CD4-positive, alpha-beta T cell treated with Interleukin-6 at 100 ng/mL for 8 hours (primary cell): ENCODE measurements at regions not wholly inside any gene's neighbourhood (a gene's known extent, or its start where the extent isn't known, plus 50 kb on each side); places are given as distances from the start of the nearest gene placed in this dataset.
"Not testable (repeated sequence)": the region's sequence is repeated elsewhere in the genome, so short reads cannot be mapped to it uniquely, and the experiment has no call there.

Experiments
- DNase-seq: peaks from one replicate; pipeline ENCODE4 v3.0.0-alpha.2; 2020; ENCODE audit warnings: mixed read lengths, low spot score

GRCh38 chr3:187852842-187853730, 107.8 kb upstream of the BCL6 start:
- DNase-seq, result no peak

- DNase-seq, result no peak
Measured at GRCh38 chr3:187855131-187855530, 109.9 kb upstream of the BCL6 start.

GRCh38 chr3:187856555-187856954, 111.3 kb upstream of the BCL6 start:
- DNase-seq, result no peak

- no peak for DNase-seq
Measured at GRCh38 chr3:187858041-187858440, 112.8 kb upstream of the BCL6 start.

GRCh38 chr3:187858711-187859110, 113.4 kb upstream of the BCL6 start:
- no peak for DNase-seq

GRCh38 chr3:187862701-187863277, 117.5 kb upstream of the BCL6 start:
- DNase-seq, result not testable (repeated sequence)

- DNase-seq, result no peak
Measured at GRCh38 chr3:187870360-187871203, 125.3 kb upstream of the BCL6 start.

- no peak for DNase-seq
Measured at GRCh38 chr3:187871204-187871591, 125.9 kb upstream of the BCL6 start.

DNA sequence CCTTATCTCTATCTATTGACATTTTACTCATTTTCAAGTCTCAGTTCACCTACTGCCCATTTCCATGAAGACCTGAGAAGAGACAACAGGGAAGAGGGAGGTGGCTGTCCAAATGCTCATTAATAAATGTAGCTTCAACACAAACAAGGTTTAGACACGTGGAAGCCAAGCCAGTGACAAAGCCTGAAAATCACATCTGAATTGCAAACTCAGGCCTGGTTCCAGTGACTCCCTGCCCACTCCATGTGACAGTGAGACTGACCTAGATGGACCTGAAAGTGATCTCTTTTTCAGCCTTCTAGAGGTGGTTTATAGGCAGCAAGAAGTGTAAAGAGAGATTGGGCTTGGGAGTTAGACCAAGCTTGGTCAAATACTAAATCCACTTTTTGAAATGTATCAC, 126.6 kb upstream of the BCL6 start:
- no peak for DNase-seq

DNA sequence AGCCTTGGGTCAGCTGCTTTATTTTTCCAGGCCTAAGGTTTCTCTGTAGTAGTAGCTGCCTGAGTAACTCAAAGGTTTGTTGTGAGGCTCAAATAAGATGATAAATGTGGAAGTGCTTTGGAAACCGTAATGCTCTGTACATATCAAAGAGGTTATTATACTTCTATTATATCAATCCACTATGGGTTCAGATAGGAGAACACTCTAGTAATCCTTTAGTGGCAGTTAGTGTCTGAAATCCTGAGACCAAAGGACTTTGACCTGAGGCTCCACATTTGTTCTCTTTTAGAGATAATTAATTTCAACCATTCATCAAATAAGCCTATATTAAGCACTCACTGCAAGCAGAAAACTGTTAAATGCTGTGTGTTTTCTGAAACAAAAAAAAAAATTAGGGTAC, 128.6 kb upstream of the BCL6 start:
- DNase-seq, result no peak

GRCh38 chr3:187875863-187876262, 130.6 kb upstream of the BCL6 start:
- no peak for DNase-seq

- no peak for DNase-seq
Measured at GRCh38 chr3:187878772-187879518, 133.7 kb upstream of the BCL6 start.

DNA sequence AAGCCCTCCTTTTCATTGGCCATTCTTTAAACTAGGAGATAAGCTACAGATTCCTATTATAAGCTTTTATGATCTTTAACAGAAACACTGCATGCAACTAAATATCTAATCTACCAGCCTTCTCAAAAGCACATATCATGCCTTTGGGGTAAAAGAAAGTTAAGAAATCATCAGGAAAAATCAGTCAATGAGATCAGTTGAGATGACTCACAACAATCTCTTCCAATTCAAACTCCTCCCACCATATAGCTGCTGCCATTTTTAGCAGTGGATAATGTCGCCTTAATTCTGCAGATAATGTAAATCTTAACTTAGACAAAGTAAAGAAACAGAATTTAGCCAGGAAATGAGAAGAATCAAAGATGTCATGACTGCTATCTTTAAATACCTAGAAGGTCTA, 135.2 kb upstream of the BCL6 start:
- no peak for DNase-seq

- no peak for DNase-seq
Measured at GRCh38 chr3:187880851-187881250, 135.6 kb upstream of the BCL6 start.

DNA sequence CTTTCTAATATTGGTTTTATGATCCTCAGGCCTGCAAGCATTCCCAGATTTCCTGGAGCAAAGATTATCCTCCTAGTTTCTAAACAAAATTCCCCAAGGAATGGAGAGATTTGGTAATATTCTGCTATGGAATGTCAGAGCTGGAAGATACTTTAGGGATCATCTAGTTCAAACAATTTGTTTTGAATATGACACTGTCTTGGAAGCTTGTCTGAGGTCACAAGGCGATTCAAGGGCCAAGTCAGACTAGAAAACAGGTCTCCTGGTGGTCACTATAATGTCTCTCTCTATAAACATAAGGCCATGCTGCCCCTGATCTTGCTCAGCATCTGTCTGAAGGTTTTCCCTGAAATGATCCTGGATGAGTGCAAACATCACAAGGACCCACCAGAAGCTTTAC, 143.4 kb upstream of the BCL6 start:
- no peak for DNase-seq

- no peak for DNase-seq
Measured at GRCh38 chr3:187889106-187889505, 143.8 kb upstream of the BCL6 start.

DNA sequence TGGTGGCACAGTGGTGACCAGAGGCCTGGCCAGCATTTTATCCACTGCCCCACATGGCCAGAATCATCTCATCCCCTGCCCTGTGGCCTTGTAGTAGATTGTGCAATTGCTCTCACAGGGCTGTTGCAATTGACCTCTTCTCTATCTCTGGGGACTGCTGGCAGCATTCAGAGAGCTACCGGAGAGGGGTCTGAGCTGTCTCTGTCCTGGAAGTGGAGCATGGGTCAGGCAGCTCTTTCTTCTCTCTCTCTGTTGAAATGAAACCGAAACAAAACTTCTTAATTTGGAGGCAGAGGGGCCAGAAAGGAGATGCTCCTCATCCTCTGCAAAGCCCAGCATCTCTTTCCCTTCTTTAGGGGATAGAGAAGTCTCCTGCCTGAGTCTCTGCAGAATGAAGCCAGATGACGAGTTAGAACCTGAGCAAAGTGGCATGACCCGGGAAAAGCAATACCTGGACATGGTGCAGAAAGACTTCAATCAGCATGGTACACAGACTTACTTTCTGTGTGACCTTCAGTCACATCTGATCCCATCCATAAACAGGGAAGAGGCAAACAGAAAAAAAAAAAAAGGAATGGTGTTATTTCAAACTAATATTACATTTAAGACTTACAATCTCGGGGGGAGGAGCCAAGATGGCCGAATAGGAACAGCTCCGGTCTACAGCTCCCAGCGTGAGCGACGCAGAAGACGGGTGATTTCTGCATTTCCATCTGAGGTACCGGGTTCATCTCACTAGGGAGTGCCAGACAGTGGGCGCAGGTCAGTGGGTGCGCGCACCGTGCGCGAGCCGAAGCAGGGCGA, 144.5 kb upstream of the BCL6 start:
- DNase-seq, result no peak

- not testable (repeated sequence) for DNase-seq
Measured at GRCh38 chr3:187890405-187890752, 145.1 kb upstream of the BCL6 start.

DNA sequence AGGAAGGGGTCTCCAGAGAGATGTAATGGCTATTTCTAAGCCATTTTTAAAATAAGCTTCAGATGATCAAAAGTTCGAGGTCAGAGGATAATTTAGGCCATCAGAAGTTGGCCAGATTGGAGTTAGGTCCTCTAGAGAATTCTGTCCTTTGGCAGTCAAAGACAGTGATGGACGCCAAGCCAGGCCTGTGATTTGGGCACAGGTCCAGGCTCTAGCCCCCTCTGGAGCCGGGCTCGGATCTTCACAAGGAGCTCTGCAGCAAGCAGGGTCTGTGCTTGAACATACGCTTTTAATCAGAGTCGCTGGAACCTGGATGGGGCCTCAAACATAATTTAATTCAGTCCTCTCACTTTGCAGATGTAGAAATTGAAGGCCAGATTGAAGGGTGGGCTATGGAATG, 151.4 kb upstream of the BCL6 start:
- no peak for DNase-seq

- no peak for DNase-seq
Measured at GRCh38 chr3:187899246-187899645, 154.0 kb upstream of the BCL6 start.

DNA sequence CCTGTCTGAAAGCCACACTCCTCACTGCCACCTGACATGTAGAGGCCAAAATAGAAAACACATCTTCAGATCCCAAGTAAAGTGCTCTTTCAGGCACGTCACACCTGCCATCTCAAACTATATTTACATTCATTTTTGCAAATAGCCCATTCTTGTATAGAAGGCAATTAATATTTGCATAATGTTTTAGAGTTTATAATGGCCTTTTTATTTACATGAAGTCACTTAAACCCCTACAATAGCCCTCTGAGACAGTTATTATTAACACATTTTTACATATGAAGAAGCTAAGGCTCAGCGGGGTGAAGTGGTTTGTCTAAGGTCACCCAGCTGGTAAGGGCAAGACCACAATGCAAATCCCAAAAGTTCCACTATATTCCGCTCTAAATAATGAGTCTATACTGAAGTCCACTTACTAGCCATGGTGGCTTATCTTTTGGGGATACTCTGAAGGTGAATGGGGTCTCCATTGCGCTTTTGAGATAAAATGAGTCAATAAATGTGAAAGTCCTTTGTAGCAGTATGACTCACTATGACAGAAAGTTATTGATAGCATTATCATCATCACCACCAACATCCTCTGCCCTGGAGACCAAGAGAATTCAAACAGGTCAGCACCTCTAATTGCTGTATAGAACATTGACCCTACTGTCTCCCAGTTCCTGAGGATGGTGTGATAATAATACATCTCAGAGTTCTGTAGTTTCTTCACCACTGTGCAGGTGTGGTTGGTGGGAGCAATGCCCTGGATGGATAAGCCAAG, 155.9 kb upstream of the BCL6 start:
- no peak for DNase-seq
